GM13976 (cell line): ENCODE measurements at regions not wholly inside any gene's neighbourhood (a gene's known extent, or its start where the extent isn't known, plus 50 kb on each side); places are given as distances from the start of the nearest gene placed in this dataset.

Experiments
- DNase-seq: peaks from one replicate; pipeline ENCODE4 v3.0.0; 2012; ENCODE audit warnings: low spot score
- in situ Hi-C: fragments of 300-500 bp; cut with MboI; formaldehyde crosslinking; loops from one replicate; pipeline ENCODE4 v1.12.0; 2022; ENCODE audit warnings: low sequenced_read_pairs, mixed read lengths, inconsistent platforms; ENCODE audit not compliant: unreplicated experiment
- TF ChIP-seq, protein P1 (sequence below): IDR thresholded peaks from 2 replicates; pipeline ENCODE4 v1.5.1; 2012; ENCODE audit warnings: borderline replicate concordance, mild to moderate bottlenecking; ENCODE audit not compliant: insufficient read depth; ENCODE audit errors: extremely low read depth, missing control alignments, control extremely low read depth

DNA sequence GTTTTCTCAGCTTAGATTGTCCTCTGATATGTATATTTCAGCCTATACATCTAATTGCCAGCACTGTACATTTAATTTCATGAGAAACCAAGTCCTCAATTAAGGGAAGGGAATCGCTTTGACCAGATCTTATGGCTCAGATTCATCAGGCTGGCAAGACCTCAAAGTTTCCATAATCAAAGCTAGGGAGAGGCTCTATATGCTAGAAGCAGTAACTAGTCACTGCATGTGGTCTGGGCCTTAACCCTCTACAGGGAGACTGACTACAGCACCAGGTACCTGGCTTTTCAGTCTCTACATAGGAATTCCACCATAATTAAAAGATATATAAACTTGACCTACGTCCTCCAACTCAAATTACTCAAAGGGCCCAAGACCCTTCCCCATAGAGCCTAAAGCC is 97.4 kb upstream of the JAZF1 start:
- TF ChIP-seq, protein P1, sequence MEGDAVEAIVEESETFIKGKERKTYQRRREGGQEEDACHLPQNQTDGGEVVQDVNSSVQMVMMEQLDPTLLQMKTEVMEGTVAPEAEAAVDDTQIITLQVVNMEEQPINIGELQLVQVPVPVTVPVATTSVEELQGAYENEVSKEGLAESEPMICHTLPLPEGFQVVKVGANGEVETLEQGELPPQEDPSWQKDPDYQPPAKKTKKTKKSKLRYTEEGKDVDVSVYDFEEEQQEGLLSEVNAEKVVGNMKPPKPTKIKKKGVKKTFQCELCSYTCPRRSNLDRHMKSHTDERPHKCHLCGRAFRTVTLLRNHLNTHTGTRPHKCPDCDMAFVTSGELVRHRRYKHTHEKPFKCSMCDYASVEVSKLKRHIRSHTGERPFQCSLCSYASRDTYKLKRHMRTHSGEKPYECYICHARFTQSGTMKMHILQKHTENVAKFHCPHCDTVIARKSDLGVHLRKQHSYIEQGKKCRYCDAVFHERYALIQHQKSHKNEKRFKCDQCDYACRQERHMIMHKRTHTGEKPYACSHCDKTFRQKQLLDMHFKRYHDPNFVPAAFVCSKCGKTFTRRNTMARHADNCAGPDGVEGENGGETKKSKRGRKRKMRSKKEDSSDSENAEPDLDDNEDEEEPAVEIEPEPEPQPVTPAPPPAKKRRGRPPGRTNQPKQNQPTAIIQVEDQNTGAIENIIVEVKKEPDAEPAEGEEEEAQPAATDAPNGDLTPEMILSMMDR: no peak
- DNase-seq: no peak
- in situ Hi-C loops: no loop called here

DNA sequence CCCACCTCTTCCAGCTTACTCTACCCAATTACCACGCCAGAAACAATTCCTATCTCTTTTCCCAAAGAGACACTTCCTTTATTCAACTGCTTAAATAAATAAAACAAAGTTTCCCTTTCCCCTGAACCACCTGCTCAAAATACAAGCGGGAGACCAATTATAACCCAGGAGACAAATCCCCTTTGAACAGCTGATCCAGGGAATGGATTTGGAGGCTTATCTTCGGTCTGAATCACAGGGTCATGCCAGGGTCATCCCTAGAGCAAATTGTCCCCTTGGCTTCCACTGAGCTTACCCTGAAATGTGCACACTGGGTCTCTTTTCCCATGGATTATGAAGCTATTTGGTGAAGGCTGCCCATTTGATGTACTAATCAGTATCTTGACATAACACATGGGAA is 99.9 kb upstream of the JAZF1 start:
- no peak for DNase-seq
- TF ChIP-seq, protein P1: no peak
- in situ Hi-C loops: no loop called here

DNA sequence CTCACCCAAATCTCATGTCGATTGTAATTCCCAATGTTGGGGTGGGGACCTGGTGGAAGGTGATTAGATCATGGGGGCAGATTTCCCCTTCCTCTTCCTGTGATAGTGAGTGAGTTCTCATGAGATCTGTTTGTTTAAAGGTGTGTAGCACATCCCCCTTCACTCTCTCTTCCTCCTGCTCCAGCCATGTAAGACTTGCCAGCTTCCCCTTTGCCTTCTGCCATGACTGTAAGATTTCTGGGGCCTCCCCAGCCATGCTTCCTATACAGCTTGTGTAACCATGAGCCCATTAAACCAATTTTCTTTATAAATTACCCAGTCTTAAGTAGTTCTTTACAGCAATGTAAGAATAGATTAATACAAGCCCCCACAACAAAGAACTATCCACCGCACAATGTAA is 109.9 kb upstream of the JAZF1 start:
- no peak for DNase-seq
- in situ Hi-C loops: no loop called here
- TF ChIP-seq, protein P1: no peak

DNA sequence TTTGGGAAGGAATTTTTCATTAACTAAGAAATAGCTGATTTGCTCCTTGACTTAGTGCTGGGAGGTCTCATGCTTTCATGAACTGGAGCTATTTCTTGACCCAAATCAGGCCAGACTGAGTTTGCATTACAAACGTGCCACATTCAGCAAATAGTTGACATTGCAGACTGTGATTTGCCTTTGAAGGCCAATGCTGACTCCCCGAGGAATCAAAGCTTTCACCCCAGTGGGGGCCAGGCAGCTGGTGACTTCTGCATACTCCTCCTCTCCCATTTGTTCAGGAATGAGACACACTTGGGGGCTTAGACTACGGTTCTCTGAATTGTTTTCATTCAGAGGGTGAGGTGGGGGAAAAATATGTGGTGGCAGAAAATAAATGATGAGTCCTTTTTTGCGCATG is 111.0 kb upstream of the JAZF1 start:
- TF ChIP-seq, protein P1: no peak
- DNase-seq: no peak
- in situ Hi-C loops: no loop called here

DNA sequence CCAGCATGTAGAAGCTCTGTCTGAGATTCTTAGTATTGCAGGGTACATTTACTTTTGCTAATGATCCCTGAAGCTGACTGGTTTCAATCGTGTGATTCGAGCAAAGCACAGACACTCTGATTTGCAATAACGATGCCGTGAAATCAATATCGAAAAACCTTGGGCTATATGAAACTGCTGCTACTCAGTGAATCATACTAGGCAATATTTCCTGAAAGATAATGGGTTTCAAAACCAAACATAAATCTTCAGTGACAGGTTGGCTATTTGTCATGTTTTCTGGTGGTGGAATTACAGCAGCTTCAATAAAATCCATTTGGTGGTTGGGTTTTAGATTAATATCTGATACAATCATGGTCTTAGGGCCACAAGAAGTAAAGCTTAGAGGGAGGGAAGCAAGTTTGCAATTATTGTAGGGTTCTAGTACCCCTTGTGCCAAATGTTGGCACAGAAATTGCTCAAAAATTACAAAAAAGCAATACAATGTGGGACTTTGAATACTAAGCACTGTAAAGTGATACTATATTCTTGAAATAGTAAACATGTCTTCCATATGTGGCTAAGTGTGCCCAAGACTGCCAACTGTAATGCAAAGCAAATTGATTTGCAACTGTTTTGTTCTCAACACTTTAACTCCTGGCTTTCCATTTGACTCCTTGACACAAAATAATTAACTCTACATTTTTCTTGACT is 112.4 kb upstream of the JAZF1 start:
- TF ChIP-seq, protein P1: no peak
- in situ Hi-C loops: no loop called here
- DNase-seq: no peak

DNA sequence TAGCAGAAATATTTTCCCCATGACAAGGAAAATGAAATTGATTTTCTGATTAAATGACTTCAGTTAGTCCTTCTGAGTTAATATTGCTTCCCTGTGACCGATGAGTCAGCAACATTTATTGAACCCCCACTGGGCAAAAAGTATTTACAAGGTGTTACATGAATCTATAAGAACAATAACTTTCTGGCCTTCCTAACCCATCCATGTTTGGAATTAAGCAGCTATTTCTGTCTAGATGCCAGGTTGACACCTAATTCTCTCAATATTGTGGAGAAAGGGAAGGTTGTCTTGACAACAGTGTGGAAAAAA is 112.9 kb upstream of the JAZF1 start:
- TF ChIP-seq, protein P1: no peak
- in situ Hi-C loops: no loop called here
- DNase-seq: no peak
